DND-41 (cell line): ENCODE measurements at regions not wholly inside any gene's neighbourhood (a gene's known extent, or its start where the extent isn't known, plus 50 kb on each side); places are given as distances from the start of the nearest gene placed in this dataset.

ENCODE experiments used
- ATAC-seq: fragments of 200-7000 bp; cut with Tn5 transposase; 3 replicates; pipeline ENCODE4 v1.9.1; 2021; ENCODE audit warnings: low read depth; ENCODE audit not compliant: insufficient read depth
- DNase-seq: peaks from one replicate; pipeline ENCODE4 v3.0.0-alpha.2; 2020
- H2AFZ ChIP-seq: 2 replicates; pipeline ENCODE4 v1.6.0; 2012; ENCODE audit warnings: low read depth, low read length
- H3K27ac ChIP-seq: 2 replicates; pipeline ENCODE4 v1.5.1; 2012; ENCODE audit warnings: low read length, inconsistent platforms
- H3K27me3 ChIP-seq: fragments of 200-600 bp; sonication (generic); 2 replicates; pipeline ENCODE4 v1.6.0; 2012; ENCODE audit warnings: low read length, mild to moderate bottlenecking, inconsistent platforms; ENCODE audit not compliant: insufficient read depth, poor library complexity
- H3K36me3 ChIP-seq: 2 replicates; pipeline ENCODE4 v1.5.1; 2012; ENCODE audit warnings: low read length, inconsistent platforms; ENCODE audit not compliant: insufficient read depth
- H3K4me1 ChIP-seq: 2 replicates; pipeline ENCODE4 v1.5.1; 2012; ENCODE audit warnings: mild to moderate bottlenecking, low read length; ENCODE audit not compliant: insufficient read depth
- H3K4me2 ChIP-seq: 2 replicates; pipeline ENCODE4 v1.6.0; 2012; ENCODE audit warnings: mild to moderate bottlenecking, moderate library complexity, low read length, inconsistent platforms; ENCODE audit not compliant: insufficient read depth
- H3K4me3 ChIP-seq, 2 experiments: fragments of 200-600 bp in 1 of 2; shearing (Covaris generic) in 1 of 2; 2 replicates each; pipeline ENCODE4 v1.5.1; 2012 to 2016; ENCODE audit warnings: inconsistent platforms in 2 of 2, low read length in 2 of 2, mild to moderate bottlenecking in 2 of 2, low read depth in 1 of 2, moderate library complexity in 1 of 2
- H3K79me2 ChIP-seq: 2 replicates; pipeline ENCODE4 v1.6.0; 2012; ENCODE audit warnings: low read length, inconsistent platforms; ENCODE audit not compliant: insufficient read depth
- H3K9ac ChIP-seq: 2 replicates; pipeline ENCODE4 v1.6.0; 2012; ENCODE audit warnings: low read depth, mild to moderate bottlenecking, inconsistent platforms, low read length, moderate library complexity
- H3K9me3 ChIP-seq: 2 replicates; pipeline ENCODE4 v1.5.1; 2012; ENCODE audit warnings: low read length, moderate library complexity, mild to moderate bottlenecking, inconsistent platforms; ENCODE audit not compliant: insufficient read depth, severe bottlenecking
- H4K20me1 ChIP-seq: 2 replicates; pipeline ENCODE4 v1.6.0; 2012; ENCODE audit warnings: low read length; ENCODE audit not compliant: insufficient read depth
- CTCF ChIP-seq: IDR thresholded peaks from 2 replicates; pipeline ENCODE4 v1.5.1; 2012; ENCODE audit warnings: borderline replicate concordance, low read length, moderate library complexity, mild to moderate bottlenecking; ENCODE audit not compliant: poor library complexity, severe bottlenecking; ENCODE audit errors: extremely low read depth
- EZH2 ChIP-seq: IDR thresholded peaks from 3 replicates; pipeline ENCODE4 v1.6.1; 2012; ENCODE audit warnings: borderline replicate concordance, low read depth, mild to moderate bottlenecking, moderate library complexity, low read length, inconsistent platforms; ENCODE audit not compliant: severe bottlenecking

DNA sequence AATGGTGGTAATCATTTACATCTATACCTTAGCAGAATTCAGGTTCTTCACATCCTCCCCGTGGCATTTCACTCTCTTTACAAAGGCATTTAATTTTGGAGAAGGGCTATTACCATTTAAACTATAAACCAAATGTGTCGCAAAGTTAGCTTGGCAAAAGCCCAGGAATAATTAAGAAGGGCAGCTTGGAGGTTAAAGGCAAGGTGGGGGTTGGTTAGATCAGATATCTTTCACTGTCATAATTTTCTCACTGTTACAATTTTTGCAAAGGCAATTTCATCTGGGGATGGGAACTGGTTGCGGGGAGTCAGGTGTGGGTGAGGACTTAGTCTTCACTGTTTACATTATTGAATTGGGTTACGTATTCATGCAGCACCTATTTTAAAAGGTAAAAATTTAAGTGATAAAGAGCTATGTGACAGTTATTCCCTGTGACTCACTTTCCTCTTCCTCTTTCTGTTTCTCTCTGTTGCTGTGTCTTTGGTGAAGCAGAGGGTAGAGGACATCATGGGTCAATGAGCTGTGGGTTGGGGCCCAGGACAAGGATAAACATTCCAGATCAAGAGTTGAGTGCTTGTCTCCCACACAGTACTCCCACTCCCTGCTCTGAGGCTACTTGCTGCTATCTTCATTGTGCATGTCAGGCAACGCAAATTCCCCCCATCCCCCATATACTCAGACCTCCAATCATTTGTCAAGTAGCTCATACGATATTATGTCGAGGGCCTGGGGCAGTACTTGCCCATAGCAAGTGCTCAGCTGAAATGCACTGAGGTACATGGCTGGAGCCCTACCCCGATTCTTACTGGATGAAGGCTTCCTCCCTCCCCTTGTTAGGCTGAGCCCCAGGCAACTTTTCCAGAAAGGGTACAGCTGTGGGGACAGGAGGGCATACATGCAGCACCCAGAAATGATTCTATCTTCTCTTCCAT is 223.1 kb upstream of the MYLIP start:
- H3K4me1 ChIP-seq, result no peaks in the 10 kb centered on the region
- no peaks in the 10 kb centered on the region for H4K20me1 ChIP-seq
- H3K36me3 ChIP-seq, result no peaks in the 10 kb centered on the region
- no peaks in the 10 kb centered on the region for H3K9me3 ChIP-seq
- no peak overlapping the region for H3K27ac ChIP-seq
- no peak overlapping the region for H3K4me3 ChIP-seq
- H3K27me3 ChIP-seq, result no peaks in the 10 kb centered on the region
- no peaks in the 10 kb centered on the region for H3K79me2 ChIP-seq
- no peak for ATAC-seq
- no peak overlapping the region for H3K9ac ChIP-seq
- H3K4me2 ChIP-seq, result no peak overlapping the region
- DNase-seq, result no peak
- no peak overlapping the region for H2AFZ ChIP-seq
- TF ChIP-seq EZH2, result no peak
- no peak for TF ChIP-seq CTCF

GRCh38 chr6:15904651-15905376 is 224.1 kb upstream of the MYLIP start:
- H3K36me3 ChIP-seq, result no peaks in the 10 kb centered on the region
- no peak overlapping the region for H3K4me3 ChIP-seq
- DNase-seq, result no peak
- H4K20me1 ChIP-seq, result no peaks in the 10 kb centered on the region
- H3K4me2 ChIP-seq, result no peak overlapping the region
- H2AFZ ChIP-seq, result no peak overlapping the region
- no peak for ATAC-seq
- no peaks in the 10 kb centered on the region for H3K27me3 ChIP-seq
- no peaks in the 10 kb centered on the region for H3K79me2 ChIP-seq
- no peaks in the 10 kb centered on the region for H3K4me1 ChIP-seq
- H3K27ac ChIP-seq, result no peak overlapping the region
- no peak overlapping the region for H3K9ac ChIP-seq
- H3K9me3 ChIP-seq, result no peaks in the 10 kb centered on the region
- TF ChIP-seq CTCF (no peak), EZH2 (no peak)

- TF ChIP-seq CTCF, result no peak
- no peak for TF ChIP-seq EZH2
- Histone ChIP-seq H2AFZ (no peak overlapping the region), H3K27me3 (no peaks in the 10 kb centered on the region), H3K9me3 (no peaks in the 10 kb centered on the region), H3K4me2 (no peak overlapping the region), H3K4me1 (no peaks in the 10 kb centered on the region), H3K79me2 (no peaks in the 10 kb centered on the region), H3K36me3 (no peaks in the 10 kb centered on the region), H3K4me3 (no peak overlapping the region), H3K9ac (no peak overlapping the region), H4K20me1 (no peaks in the 10 kb centered on the region), H3K27ac (no peak overlapping the region)
- no peak for DNase-seq
- ATAC-seq, result no peak
Observed at GRCh38 chr6:15901141-15902115, 227.5 kb upstream of the MYLIP start.
